IMR-90 (cell line): ENCODE measurements at regions not wholly inside any gene's neighbourhood (a gene's known extent, or its start where the extent isn't known, plus 50 kb on each side); places are given as distances from the start of the nearest gene placed in this dataset.

ENCODE experiments used
- BHLHE40 ChIP-seq: fragments of 150-350 bp; IDR thresholded peaks from 2 replicates; pipeline ENCODE4 v1.6.1; 2016; ENCODE audit warnings: mild to moderate bottlenecking, low read depth, low read length
- CEBPB ChIP-seq: IDR thresholded peaks from 2 replicates; pipeline ENCODE4 v1.6.1; 2012; ENCODE audit warnings: low read depth, low read length, improper control_type of control experiment
- CHD1 ChIP-seq: IDR thresholded peaks from 2 replicates; pipeline ENCODE4 v1.6.1; 2012; ENCODE audit warnings: low read depth, low read length, improper control_type of control experiment
- CTCF ChIP-seq: conservative IDR thresholded peaks from 2 replicates; pipeline ENCODE4 v1.5.1; 2012; ENCODE audit warnings: mild to moderate bottlenecking, low read depth, low read length, improper control_type of control experiment
- ELK1 ChIP-seq: fragments of 150-350 bp; IDR thresholded peaks from 2 replicates; pipeline ENCODE4 v1.6.1; 2016; ENCODE audit warnings: low read depth, mild to moderate bottlenecking, low read length, moderate library complexity, borderline replicate concordance
- NFE2L2 ChIP-seq: fragments of 150-350 bp; IDR thresholded peaks from 2 replicates; pipeline ENCODE4 v1.6.1; 2016; ENCODE audit warnings: low read depth, mild to moderate bottlenecking, low read length
- POLR2A ChIP-seq: IDR thresholded peaks from 2 replicates; pipeline ENCODE4 v1.6.1; 2012; ENCODE audit warnings: mild to moderate bottlenecking, low read depth, low read length
- RAD21 ChIP-seq: IDR thresholded peaks from 2 replicates; pipeline ENCODE4 v1.6.1; 2012; ENCODE audit warnings: low read length, improper control_type of control experiment
- RCOR1 ChIP-seq: IDR thresholded peaks from 2 replicates; pipeline ENCODE4 v1.6.1; 2012; ENCODE audit warnings: mild to moderate bottlenecking, low read length, improper control_type of control experiment; ENCODE audit not compliant: insufficient replicate concordance
- RFX5 ChIP-seq: IDR thresholded peaks from 2 replicates; pipeline ENCODE4 v1.8.0; 2012; ENCODE audit warnings: low read depth, mild to moderate bottlenecking, low read length, moderate library complexity
- SMC3 ChIP-seq: fragments of 150-350 bp; IDR thresholded peaks from 2 replicates; pipeline ENCODE4 v1.6.1; 2016; ENCODE audit warnings: low read depth, mild to moderate bottlenecking, antibody characterized with exemption, low read length, moderate library complexity

GRCh38 chr18:60247103-60247502 lies 125.5 kb downstream of the MC4R start:
- TF ChIP-seq CTCF: no peak
- TF ChIP-seq CEBPB: no peak
- TF ChIP-seq POLR2A: no peak
- TF ChIP-seq RCOR1: no peak
- no peak for TF ChIP-seq RFX5
- no peak for TF ChIP-seq NFE2L2
- TF ChIP-seq ELK1: no peak
- TF ChIP-seq RAD21: no peak
- TF ChIP-seq SMC3: no peak
- TF ChIP-seq BHLHE40: no peak
- TF ChIP-seq CHD1: no peak
